ENCODE measurements at regions not wholly inside any gene's neighbourhood (a gene's known extent, or its start where the extent isn't known, plus 50 kb on each side); places are given as distances from the start of the nearest gene placed in this dataset.

GRCh38 chr13:24085662-24086061 is 74.9 kb upstream of the SPATA13 start:
- peak; percentile 79 for DNase-seq

GRCh38 chr13:24086642-24087041 is 73.9 kb upstream of the SPATA13 start:
- DNase-seq = no peak

GRCh38 chr13:24087605-24088225 is 72.8 kb upstream of the SPATA13 start:
- DNase-seq = no peak

- DNase-seq = no peak
Measured at GRCh38 chr13:24090049-24090448, 70.5 kb upstream of the SPATA13 start.

- DNase-seq = no peak
Measured at GRCh38 chr13:24091080-24091479, 69.4 kb upstream of the SPATA13 start.

GRCh38 chr13:24092108-24092507 is 68.4 kb upstream of the SPATA13 start:
- no peak for DNase-seq

GRCh38 chr13:24093047-24093446 is 67.5 kb upstream of the SPATA13 start:
- no peak for DNase-seq

- DNase-seq = no peak
Measured at GRCh38 chr13:24096659-24097058, 63.9 kb upstream of the SPATA13 start.

GRCh38 chr13:24097064-24097463 is 63.5 kb upstream of the SPATA13 start:
- DNase-seq = no peak

GRCh38 chr13:24097667-24098066 is 62.9 kb upstream of the SPATA13 start:
- DNase-seq = no peak

- no peak for DNase-seq
Measured at GRCh38 chr13:24099490-24099889, 61.0 kb upstream of the SPATA13 start.

GRCh38 chr13:24100188-24100587 is 60.3 kb upstream of the SPATA13 start:
- DNase-seq = no peak

- DNase-seq = no peak
Measured at GRCh38 chr13:24103782-24104372, 56.6 kb upstream of the SPATA13 start.

- no peak for DNase-seq
Measured at GRCh38 chr13:24104723-24105122, 55.8 kb upstream of the SPATA13 start.

GRCh38 chr13:24106429-24106828 is 54.1 kb upstream of the SPATA13 start:
- no peak for DNase-seq

GRCh38 chr13:24107955-24108614 is 52.4 kb upstream of the SPATA13 start:
- no peak for DNase-seq

- DNase-seq = no peak
Measured at GRCh38 chr13:24108615-24108965, 51.9 kb upstream of the SPATA13 start.

GRCh38 chr13:24110011-24110410 is 50.5 kb upstream of the SPATA13 start:
- DNase-seq = no peak

Data from NCI-H526 treated with DMSO at 0.1 percent for 48 hours (cell line).